ENCODE measurements at regions not wholly inside any gene's neighbourhood (a gene's known extent, or its start where the extent isn't known, plus 50 kb on each side); places are given as distances from the start of the nearest gene placed in this dataset.

GRCh38 chr20:7272512-7272911, 505.0 kb downstream of the BMP2 start:
- Histone ChIP-seq H3K27ac (ENCODE audit: low read length in 2 of 2) (no peak overlapping the region), H4K20me1 (ENCODE audit: control insufficient read depth, insufficient read depth, low read length, poor library complexity, severe bottlenecking) (no peaks in the 10 kb centered on the region), H3K9ac (ENCODE audit: low read length) (no peak overlapping the region), H3K79me2 (ENCODE audit: control insufficient read depth, insufficient read depth, low read length) (no peaks in the 10 kb centered on the region), H3K36me3 (replicated peaks in 1 of 2; ENCODE audit: control extremely low read depth in 1 of 2, control insufficient read depth in 1 of 2, extremely low read depth in 1 of 2, insufficient read depth in 2 of 2, low read length in 1 of 2) (no peaks in the 10 kb centered on the region), H3K27me3 (replicated peaks in 1 of 4; ENCODE audit: control extremely low read depth in 1 of 4, control insufficient read depth in 3 of 4, insufficient read depth in 4 of 4, low read length in 3 of 4) (no peaks in the 10 kb centered on the region), H3K4me3 (ENCODE audit: control extremely low read depth in 1 of 5, extremely low read depth in 1 of 5, insufficient read depth in 1 of 5, low read depth in 2 of 5, low read length in 4 of 5) (no peak overlapping the region), H3K4me1 (ENCODE audit: control insufficient read depth in 2 of 2, insufficient read depth in 2 of 2, low read length in 2 of 2) (no peaks in the 10 kb centered on the region), H3K9me3 (ENCODE audit: control extremely low read depth in 1 of 3, control insufficient read depth in 2 of 3, insufficient read depth in 1 of 3, low read length in 2 of 3) (peaks cover 0 to 2% (median 0%) of the 10 kb centered on the region in 3 donors), H3K4me2 (replicated peaks; ENCODE audit: low read depth, low read length, poor library complexity, severe bottlenecking) (no peak overlapping the region), H2AFZ (ENCODE audit: insufficient read depth, low read depth, low read length, poor library complexity, severe bottlenecking) (no peak overlapping the region)
- H3K9me3 Mint-ChIP-seq (ENCODE audit: insufficient read depth) = peaks cover 2% of the 10 kb centered on the region
- no peak overlapping the region for H3K27ac Mint-ChIP-seq
- ATAC-seq (ENCODE audit: low read depth) (no peak), DNase-seq (no peak)
- H3K4me3 Mint-ChIP-seq = no peak overlapping the region
- WGBS (ENCODE audit: insufficient coverage) = no CpG with 5 or more reads among the region's 1 CpG
- TF ChIP-seq CTCF (IDR thresholded peaks at IDR 0.05) (no peak), EZH2 (IDR thresholded peaks at IDR 0.05; ENCODE audit: borderline replicate concordance, insufficient read depth, low read depth, low read length, poor library complexity, severe bottlenecking) (no peak)
- no peaks in the 10 kb centered on the region for H3K27me3 Mint-ChIP-seq
- POLR2A ChIA-PET = no interaction called here
- H3K4me1 Mint-ChIP-seq = no peaks in the 10 kb centered on the region
- intact Hi-C loops (cut with micrococcal nuclease) = no loop called here
- CTCF ChIA-PET = no interaction called here

- CTCF ChIA-PET = no interaction called here
- Mint-ChIP-seq H3K4me1 (no peaks in the 10 kb centered on the region), H3K9me3 (ENCODE audit: insufficient read depth) (peaks cover 2% of the 10 kb centered on the region), H3K27ac (no peak overlapping the region), H3K27me3 (no peaks in the 10 kb centered on the region), H3K4me3 (no peak overlapping the region)
- Histone ChIP-seq H4K20me1 (ENCODE audit: control insufficient read depth, insufficient read depth, low read length, poor library complexity, severe bottlenecking) (no peaks in the 10 kb centered on the region), H3K9ac (ENCODE audit: low read length) (no peak overlapping the region), H3K4me2 (replicated peaks; ENCODE audit: low read depth, low read length, poor library complexity, severe bottlenecking) (no peak overlapping the region), H3K9me3 (ENCODE audit: control extremely low read depth in 1 of 3, control insufficient read depth in 2 of 3, insufficient read depth in 1 of 3, low read length in 2 of 3) (peaks cover 0 to 2% (median 0%) of the 10 kb centered on the region in 3 donors), H2AFZ (ENCODE audit: insufficient read depth, low read depth, low read length, poor library complexity, severe bottlenecking) (no peak overlapping the region), H3K4me3 (ENCODE audit: control extremely low read depth in 1 of 5, extremely low read depth in 1 of 5, insufficient read depth in 1 of 5, low read depth in 2 of 5, low read length in 4 of 5) (no peak overlapping the region), H3K4me1 (ENCODE audit: control insufficient read depth in 2 of 2, insufficient read depth in 2 of 2, low read length in 2 of 2) (no peaks in the 10 kb centered on the region), H3K27me3 (replicated peaks in 1 of 4; ENCODE audit: control extremely low read depth in 1 of 4, control insufficient read depth in 3 of 4, insufficient read depth in 4 of 4, low read length in 3 of 4) (no peaks in the 10 kb centered on the region), H3K27ac (ENCODE audit: low read length in 2 of 2) (no peak overlapping the region), H3K36me3 (replicated peaks in 1 of 2; ENCODE audit: control extremely low read depth in 1 of 2, control insufficient read depth in 1 of 2, extremely low read depth in 1 of 2, insufficient read depth in 2 of 2, low read length in 1 of 2) (no peaks in the 10 kb centered on the region), H3K79me2 (ENCODE audit: control insufficient read depth, insufficient read depth, low read length) (no peaks in the 10 kb centered on the region)
- intact Hi-C loops (cut with micrococcal nuclease) = no loop called here
- TF ChIP-seq EZH2 (IDR thresholded peaks at IDR 0.05; ENCODE audit: borderline replicate concordance, insufficient read depth, low read depth, low read length, poor library complexity, severe bottlenecking) (no peak), CTCF (IDR thresholded peaks at IDR 0.05) (no peak)
- POLR2A ChIA-PET = no interaction called here
- DNase-seq = no peak
- no peak for ATAC-seq (ENCODE audit: low read depth)
Observed at GRCh38 chr20:7274870-7275269, 507.4 kb downstream of the BMP2 start.

All from B cell (primary cell).